ENCODE measurements at regions not wholly inside any gene's neighbourhood (a gene's known extent, or its start where the extent isn't known, plus 50 kb on each side); places are given as distances from the start of the nearest gene placed in this dataset.

- DNase-seq (ENCODE audit: low read depth), result no peak
- H3K4me3 ChIP-seq (ENCODE audit: low read length), result no peak overlapping the region
- TF ChIP-seq CTCF (conservative IDR thresholded peaks at IDR 0.05; ENCODE audit: low read length), result no peak
Measured at GRCh38 chr11:13891911-13892310, 70.6 kb upstream of the SPON1 start.

GRCh38 chr11:13896175-13896980, 66.1 kb upstream of the SPON1 start:
- DNase-seq (ENCODE audit: low read depth), result no peak
- H3K4me3 ChIP-seq (ENCODE audit: low read length), result no peak overlapping the region
- no peak for TF ChIP-seq CTCF (conservative IDR thresholded peaks at IDR 0.05; ENCODE audit: low read length)

- TF ChIP-seq CTCF (conservative IDR thresholded peaks at IDR 0.05; ENCODE audit: low read length), result no peak
- no peak for DNase-seq (ENCODE audit: low read depth)
- no peak overlapping the region for H3K4me3 ChIP-seq (ENCODE audit: low read length)
Measured at GRCh38 chr11:13896981-13897353, 65.6 kb upstream of the SPON1 start.

- no peak for DNase-seq (ENCODE audit: low read depth)
- TF ChIP-seq CTCF (conservative IDR thresholded peaks at IDR 0.05; ENCODE audit: low read length), result no peak
- no peak overlapping the region for H3K4me3 ChIP-seq (ENCODE audit: low read length)
Measured at GRCh38 chr11:13897646-13898276, 64.8 kb upstream of the SPON1 start.

- TF ChIP-seq CTCF (conservative IDR thresholded peaks at IDR 0.05; ENCODE audit: low read length), result no peak
Measured at GRCh38 chr11:13899603-13900002, 62.9 kb upstream of the SPON1 start.

GRCh38 chr11:13902523-13902922, 60.0 kb upstream of the SPON1 start:
- TF ChIP-seq CTCF (conservative IDR thresholded peaks at IDR 0.05; ENCODE audit: low read length), result no peak
- H3K4me3 ChIP-seq (ENCODE audit: low read length), result no peak overlapping the region
- DNase-seq (ENCODE audit: low read depth), result no peak

More at GRCh38 chr11:13899603-13900002, 62.9 kb upstream of the SPON1 start:
- H3K4me3 ChIP-seq (ENCODE audit: low read length), result no peak overlapping the region
- no peak for DNase-seq (ENCODE audit: low read depth)
